ENCODE measurements at regions not wholly inside any gene's neighbourhood (a gene's known extent, or its start where the extent isn't known, plus 50 kb on each side); places are given as distances from the start of the nearest gene placed in this dataset.

DNA sequence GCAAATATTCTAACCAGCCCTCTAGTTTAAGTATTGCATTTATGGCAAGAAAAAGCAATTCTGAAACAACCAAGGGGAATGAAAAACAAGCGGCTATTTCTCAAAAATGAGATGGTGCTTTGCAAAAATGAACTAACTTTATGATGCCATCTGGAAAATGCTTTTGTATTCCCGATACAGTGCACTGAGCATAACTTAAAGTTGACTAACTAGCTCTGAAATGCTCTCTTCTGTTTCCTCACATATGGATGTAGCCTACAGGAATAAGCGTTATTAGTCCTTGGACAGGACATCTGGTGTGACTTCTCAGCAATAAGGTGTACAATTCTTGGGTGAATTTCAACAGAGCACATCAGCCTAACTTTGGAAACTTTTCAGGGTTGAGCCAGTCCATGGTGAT is 228.2 kb upstream of the DDI1 start:
- H3K27ac ChIP-seq (ENCODE audit: low read length): no peak overlapping the region
- no peaks in the 10 kb centered on the region for H3K27me3 ChIP-seq (ENCODE audit: insufficient read depth, low read depth, low read length)
- no peak overlapping the region for H3K4me2 ChIP-seq (ENCODE audit: low read length)
- H3K9me2 ChIP-seq (ENCODE audit: insufficient read depth, low read length): no peaks in the 10 kb centered on the region
- H4K20me1 ChIP-seq (ENCODE audit: insufficient read depth): no peaks in the 10 kb centered on the region
- no peaks in the 10 kb centered on the region for H3K79me2 ChIP-seq (replicated peaks; ENCODE audit: insufficient read depth, low read length)
- no peak overlapping the region for H3K4me3 ChIP-seq (ENCODE audit: low read length)
- no peak for TF ChIP-seq TAF1 (IDR thresholded peaks at IDR 0.05; ENCODE audit: low read depth)
- TF ChIP-seq, protein P1, sequence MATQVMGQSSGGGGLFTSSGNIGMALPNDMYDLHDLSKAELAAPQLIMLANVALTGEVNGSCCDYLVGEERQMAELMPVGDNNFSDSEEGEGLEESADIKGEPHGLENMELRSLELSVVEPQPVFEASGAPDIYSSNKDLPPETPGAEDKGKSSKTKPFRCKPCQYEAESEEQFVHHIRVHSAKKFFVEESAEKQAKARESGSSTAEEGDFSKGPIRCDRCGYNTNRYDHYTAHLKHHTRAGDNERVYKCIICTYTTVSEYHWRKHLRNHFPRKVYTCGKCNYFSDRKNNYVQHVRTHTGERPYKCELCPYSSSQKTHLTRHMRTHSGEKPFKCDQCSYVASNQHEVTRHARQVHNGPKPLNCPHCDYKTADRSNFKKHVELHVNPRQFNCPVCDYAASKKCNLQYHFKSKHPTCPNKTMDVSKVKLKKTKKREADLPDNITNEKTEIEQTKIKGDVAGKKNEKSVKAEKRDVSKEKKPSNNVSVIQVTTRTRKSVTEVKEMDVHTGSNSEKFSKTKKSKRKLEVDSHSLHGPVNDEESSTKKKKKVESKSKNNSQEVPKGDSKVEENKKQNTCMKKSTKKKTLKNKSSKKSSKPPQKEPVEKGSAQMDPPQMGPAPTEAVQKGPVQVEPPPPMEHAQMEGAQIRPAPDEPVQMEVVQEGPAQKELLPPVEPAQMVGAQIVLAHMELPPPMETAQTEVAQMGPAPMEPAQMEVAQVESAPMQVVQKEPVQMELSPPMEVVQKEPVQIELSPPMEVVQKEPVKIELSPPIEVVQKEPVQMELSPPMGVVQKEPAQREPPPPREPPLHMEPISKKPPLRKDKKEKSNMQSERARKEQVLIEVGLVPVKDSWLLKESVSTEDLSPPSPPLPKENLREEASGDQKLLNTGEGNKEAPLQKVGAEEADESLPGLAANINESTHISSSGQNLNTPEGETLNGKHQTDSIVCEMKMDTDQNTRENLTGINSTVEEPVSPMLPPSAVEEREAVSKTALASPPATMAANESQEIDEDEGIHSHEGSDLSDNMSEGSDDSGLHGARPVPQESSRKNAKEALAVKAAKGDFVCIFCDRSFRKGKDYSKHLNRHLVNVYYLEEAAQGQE (IDR thresholded peaks at IDR 0.05; ENCODE audit: borderline replicate concordance): no peak
- TF ChIP-seq SMC3 (conservative IDR thresholded peaks at IDR 0.05; ENCODE audit: poor library complexity): no peak
- TF ChIP-seq RAD21 (conservative IDR thresholded peaks at IDR 0.05): no peak
- TF ChIP-seq EP300 (conservative IDR thresholded peaks at IDR 0.05; ENCODE audit: poor library complexity, severe bottlenecking): no peak
- TF ChIP-seq EZH2 (IDR thresholded peaks at IDR 0.05; ENCODE audit: borderline replicate concordance, insufficient read depth, low read length, poor library complexity, severe bottlenecking): no peak
- TF ChIP-seq POLR2AphosphoS5 (IDR thresholded peaks at IDR 0.05): no peak
- TF ChIP-seq, protein P2, sequence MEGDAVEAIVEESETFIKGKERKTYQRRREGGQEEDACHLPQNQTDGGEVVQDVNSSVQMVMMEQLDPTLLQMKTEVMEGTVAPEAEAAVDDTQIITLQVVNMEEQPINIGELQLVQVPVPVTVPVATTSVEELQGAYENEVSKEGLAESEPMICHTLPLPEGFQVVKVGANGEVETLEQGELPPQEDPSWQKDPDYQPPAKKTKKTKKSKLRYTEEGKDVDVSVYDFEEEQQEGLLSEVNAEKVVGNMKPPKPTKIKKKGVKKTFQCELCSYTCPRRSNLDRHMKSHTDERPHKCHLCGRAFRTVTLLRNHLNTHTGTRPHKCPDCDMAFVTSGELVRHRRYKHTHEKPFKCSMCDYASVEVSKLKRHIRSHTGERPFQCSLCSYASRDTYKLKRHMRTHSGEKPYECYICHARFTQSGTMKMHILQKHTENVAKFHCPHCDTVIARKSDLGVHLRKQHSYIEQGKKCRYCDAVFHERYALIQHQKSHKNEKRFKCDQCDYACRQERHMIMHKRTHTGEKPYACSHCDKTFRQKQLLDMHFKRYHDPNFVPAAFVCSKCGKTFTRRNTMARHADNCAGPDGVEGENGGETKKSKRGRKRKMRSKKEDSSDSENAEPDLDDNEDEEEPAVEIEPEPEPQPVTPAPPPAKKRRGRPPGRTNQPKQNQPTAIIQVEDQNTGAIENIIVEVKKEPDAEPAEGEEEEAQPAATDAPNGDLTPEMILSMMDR (IDR thresholded peaks at IDR 0.05; ENCODE audit: poor library complexity, severe bottlenecking): no peak
- H3K36me3 ChIP-seq (ENCODE audit: insufficient read depth, low read length): no peaks in the 10 kb centered on the region
- no peak overlapping the region for H3K9ac ChIP-seq (ENCODE audit: low read length)
- H3K9me3 ChIP-seq (ENCODE audit: low read length): no peaks in the 10 kb centered on the region
- no peak overlapping the region for H2AFZ ChIP-seq (ENCODE audit: low read depth, low read length)
- no peaks in the 10 kb centered on the region for H3F3A ChIP-seq (ENCODE audit: insufficient read depth, low read length, poor library complexity, severe bottlenecking)

DNA sequence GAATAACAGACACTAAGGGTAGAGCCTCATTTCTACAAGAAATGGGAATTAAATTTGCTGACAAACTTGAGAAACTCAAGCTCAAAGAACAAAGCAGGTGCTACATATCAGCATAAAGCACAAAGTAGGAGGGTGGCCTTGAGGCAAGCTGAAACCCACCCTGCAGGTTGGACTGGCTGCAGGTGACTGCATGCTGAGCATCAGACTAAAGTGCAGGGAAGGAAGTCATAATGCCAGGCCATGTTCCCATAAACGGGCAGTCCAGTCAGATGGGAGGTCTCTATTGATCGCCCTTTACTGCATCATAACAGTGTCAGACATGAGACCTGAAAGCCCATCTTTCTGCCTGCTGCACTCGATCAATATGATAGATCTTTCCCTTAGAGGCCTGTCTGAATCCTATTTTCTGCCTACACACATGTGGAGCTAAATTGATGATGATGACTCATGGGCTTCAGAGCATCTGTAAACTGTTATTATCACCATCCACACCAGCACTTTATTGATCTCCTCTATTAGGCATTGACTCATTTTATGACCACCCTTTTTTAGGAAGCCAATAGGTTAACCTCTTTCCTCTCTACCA is 224.5 kb upstream of the DDI1 start:
- no peak overlapping the region for H3K27ac ChIP-seq (ENCODE audit: low read length)

More for the DNA sequence above, 224.5 kb upstream of the DDI1 start:
- no peaks in the 10 kb centered on the region for H3K79me2 ChIP-seq (replicated peaks; ENCODE audit: insufficient read depth, low read length)
- no peak overlapping the region for H3K4me3 ChIP-seq (ENCODE audit: low read length)
- H3K4me2 ChIP-seq (ENCODE audit: low read length): no peak overlapping the region
- H2AFZ ChIP-seq (ENCODE audit: low read depth, low read length): no peak overlapping the region
- no peaks in the 10 kb centered on the region for H3K27me3 ChIP-seq (ENCODE audit: insufficient read depth, low read depth, low read length)
- no peaks in the 10 kb centered on the region for H3K9me2 ChIP-seq (ENCODE audit: insufficient read depth, low read length)
- H3F3A ChIP-seq (ENCODE audit: insufficient read depth, low read length, poor library complexity, severe bottlenecking): no peaks in the 10 kb centered on the region
- no peaks in the 10 kb centered on the region for H3K9me3 ChIP-seq (ENCODE audit: low read length)
- TF ChIP-seq POLR2AphosphoS5 (IDR thresholded peaks at IDR 0.05) (peak; percentile 56), EP300 (conservative IDR thresholded peaks at IDR 0.05; ENCODE audit: poor library complexity, severe bottlenecking) (no peak), RAD21 (conservative IDR thresholded peaks at IDR 0.05) (no peak), TAF1 (IDR thresholded peaks at IDR 0.05; ENCODE audit: low read depth) (no peak), SMC3 (conservative IDR thresholded peaks at IDR 0.05; ENCODE audit: poor library complexity) (no peak)
- TF ChIP-seq, protein P2 (IDR thresholded peaks at IDR 0.05; ENCODE audit: poor library complexity, severe bottlenecking): no peak
- TF ChIP-seq, protein P1 (IDR thresholded peaks at IDR 0.05; ENCODE audit: borderline replicate concordance): no peak
- H3K9ac ChIP-seq (ENCODE audit: low read length): no peak overlapping the region
- H3K36me3 ChIP-seq (ENCODE audit: insufficient read depth, low read length): no peaks in the 10 kb centered on the region
- no peaks in the 10 kb centered on the region for H4K20me1 ChIP-seq (ENCODE audit: insufficient read depth)
